ENCODE measurements at regions not wholly inside any gene's neighbourhood (a gene's known extent, or its start where the extent isn't known, plus 50 kb on each side); places are given as distances from the start of the nearest gene placed in this dataset.
A peak's percentile ranks its signal among the peaks of the same experiment; 100 is the strongest.

GRCh38 chr1:114037631-114037890 lies 58.3 kb downstream of the OLFML3 start:
- no peak for FAIRE-seq
- no peak for DNase-seq (ENCODE audit: low read depth)
- Histone ChIP-seq H3K36me3 (ENCODE audit: control insufficient read depth, insufficient read depth, low read length) (no peaks in the 10 kb centered on the region), H3K27me3 (ENCODE audit: control insufficient read depth, insufficient read depth, low read length) (no peaks in the 10 kb centered on the region), H3K4me3 (ENCODE audit: low read depth, low read length) (no peak overlapping the region)
- TF ChIP-seq CTCF (IDR thresholded peaks at IDR 0.05; ENCODE audit: insufficient read depth, low read length, severe bottlenecking), result no peak

- H3K36me3 ChIP-seq (ENCODE audit: control insufficient read depth, insufficient read depth, low read length), result no peaks in the 10 kb centered on the region
- no peak overlapping the region for H3K4me3 ChIP-seq (ENCODE audit: low read depth, low read length)
- TF ChIP-seq CTCF (IDR thresholded peaks at IDR 0.05; ENCODE audit: insufficient read depth, low read length, severe bottlenecking), result no peak
- FAIRE-seq, result no peak
- DNase-seq (ENCODE audit: low read depth), result peak; percentile 21
- no peaks in the 10 kb centered on the region for H3K27me3 ChIP-seq (ENCODE audit: control insufficient read depth, insufficient read depth, low read length)
These were observed 58.9 kb downstream of the OLFML3 start for GRCh38 chr1:114037962-114038816.
